GM21367 (cell line): ENCODE measurements at regions not wholly inside any gene's neighbourhood (a gene's known extent, or its start where the extent isn't known, plus 50 kb on each side); places are given as distances from the start of the nearest gene placed in this dataset.
"Not testable (repeated sequence)": the region's sequence is repeated elsewhere in the genome, so short reads cannot be mapped to it uniquely, and the experiment has no call there.

ENCODE experiments used
- ATAC-seq: cut with Tn5 transposase; IDR thresholded peaks from one replicate; pipeline ENCODE4 v1.9.1; 2021; ENCODE audit not compliant: unreplicated experiment

DNA sequence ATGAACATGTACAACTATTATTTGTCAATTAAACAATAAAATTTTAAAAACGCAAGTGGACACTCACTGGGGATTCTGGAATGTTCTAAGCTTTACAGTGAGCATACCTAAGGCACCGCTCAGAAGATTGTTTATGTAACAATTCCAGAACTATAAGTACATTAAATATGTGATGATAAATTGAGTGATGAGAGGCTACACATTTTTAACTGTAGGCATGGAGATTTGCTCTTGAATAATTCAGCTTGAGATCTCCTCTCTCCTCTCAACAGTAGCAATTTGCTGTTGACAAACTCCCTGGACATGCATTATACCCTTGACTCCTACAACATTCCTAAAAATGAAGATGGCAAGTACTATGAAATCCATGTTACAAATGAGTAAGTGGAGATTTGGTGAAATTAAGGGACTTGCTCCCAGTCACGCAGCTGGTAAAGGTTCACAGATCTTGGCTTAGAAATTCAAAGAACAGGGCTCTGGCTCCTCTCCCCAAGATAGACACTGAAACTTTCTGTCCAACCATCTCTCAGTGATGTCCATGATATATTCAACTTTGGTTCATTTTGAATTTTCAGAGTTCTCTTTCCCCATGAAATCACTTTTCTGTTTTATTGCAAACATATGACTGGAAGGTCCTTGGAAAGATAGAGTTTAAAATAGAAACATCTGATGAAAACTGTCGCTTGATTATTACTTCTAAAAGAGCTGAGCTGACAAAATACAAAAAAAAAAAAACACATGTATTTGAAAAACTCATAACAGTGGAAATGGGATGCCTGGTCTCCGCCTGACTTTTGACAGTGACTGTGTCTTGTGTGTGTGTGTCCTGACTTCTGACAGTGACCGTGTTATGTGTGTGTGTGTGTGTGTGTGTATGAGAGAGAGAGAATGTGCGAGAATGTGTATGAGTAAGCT is 488.3 kb downstream of the TNS3 start:
- no peak for ATAC-seq

DNA sequence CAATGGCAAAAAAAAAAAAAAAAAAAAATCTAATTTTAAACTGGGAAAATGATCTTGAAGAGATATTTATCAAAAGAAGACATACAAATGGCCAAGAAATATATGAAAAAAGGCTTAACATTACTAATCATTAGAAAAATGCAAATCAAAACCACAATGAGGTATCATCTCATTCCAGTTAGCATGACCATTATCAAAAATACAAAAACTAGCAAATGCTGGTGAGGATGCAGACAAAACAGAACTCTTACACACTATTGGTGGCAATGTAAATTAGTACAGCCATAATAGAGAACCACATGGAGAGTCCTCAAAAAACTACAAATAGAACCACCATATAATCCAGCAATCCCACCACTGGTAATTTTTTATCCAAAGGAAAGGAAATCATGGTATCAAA is 489.6 kb downstream of the TNS3 start:
- ATAC-seq, result no peak

DNA sequence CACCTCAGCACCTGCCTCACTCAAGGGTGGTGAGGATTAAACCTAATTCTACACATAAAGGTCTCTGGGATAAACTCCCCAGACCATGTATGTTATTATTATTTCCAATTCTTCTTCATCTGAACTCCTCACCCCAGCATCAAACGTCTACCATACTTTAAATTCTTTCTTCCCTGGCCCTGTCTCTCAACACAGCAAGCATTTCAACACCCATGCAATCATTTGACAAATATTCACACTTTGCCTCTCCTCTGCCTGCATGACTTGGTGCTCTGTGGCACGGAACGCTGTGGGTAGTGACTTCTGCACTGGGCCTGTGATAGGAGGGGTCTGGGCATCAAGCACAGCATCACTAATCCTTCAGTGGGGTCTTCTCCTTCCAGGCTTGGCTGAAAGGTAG is 490.8 kb downstream of the TNS3 start:
- ATAC-seq, result no peak

DNA sequence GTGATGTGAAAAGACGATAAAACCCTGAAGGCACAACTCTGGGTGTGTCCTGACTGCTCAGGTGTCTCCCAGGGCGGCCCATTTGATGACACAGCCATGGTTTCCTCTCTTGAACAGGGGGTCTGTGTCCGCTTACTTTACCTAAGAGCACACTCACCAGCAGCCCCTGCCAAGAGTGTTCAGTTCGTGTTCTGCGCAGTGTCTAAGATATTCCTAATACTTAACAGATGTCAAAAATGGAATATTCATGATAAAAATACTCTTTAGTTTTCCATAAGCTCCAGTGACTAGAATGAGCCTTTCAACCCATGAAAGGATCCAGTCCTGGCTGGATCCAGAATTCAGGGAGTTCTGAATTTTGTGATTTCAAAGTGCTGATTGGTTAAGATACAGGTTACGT is 492.4 kb downstream of the TNS3 start:
- no peak for ATAC-seq

DNA sequence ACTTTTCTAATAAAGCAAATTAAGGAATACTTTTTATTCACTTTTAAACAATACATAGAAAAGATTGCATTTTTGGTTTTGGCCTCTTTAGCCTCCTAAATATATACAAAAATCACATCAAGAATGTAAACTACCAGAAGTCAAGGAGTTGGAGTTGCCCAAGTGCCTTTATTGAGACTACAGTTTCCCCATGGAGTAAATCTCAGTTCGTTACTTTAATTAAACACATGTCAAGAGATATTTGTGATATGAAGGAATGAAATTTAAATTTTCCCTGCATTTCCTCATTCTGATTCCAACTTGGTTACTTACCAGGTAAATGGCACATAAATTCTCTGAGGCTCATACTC is 492.9 kb downstream of the TNS3 start:
- ATAC-seq, result no peak

DNA sequence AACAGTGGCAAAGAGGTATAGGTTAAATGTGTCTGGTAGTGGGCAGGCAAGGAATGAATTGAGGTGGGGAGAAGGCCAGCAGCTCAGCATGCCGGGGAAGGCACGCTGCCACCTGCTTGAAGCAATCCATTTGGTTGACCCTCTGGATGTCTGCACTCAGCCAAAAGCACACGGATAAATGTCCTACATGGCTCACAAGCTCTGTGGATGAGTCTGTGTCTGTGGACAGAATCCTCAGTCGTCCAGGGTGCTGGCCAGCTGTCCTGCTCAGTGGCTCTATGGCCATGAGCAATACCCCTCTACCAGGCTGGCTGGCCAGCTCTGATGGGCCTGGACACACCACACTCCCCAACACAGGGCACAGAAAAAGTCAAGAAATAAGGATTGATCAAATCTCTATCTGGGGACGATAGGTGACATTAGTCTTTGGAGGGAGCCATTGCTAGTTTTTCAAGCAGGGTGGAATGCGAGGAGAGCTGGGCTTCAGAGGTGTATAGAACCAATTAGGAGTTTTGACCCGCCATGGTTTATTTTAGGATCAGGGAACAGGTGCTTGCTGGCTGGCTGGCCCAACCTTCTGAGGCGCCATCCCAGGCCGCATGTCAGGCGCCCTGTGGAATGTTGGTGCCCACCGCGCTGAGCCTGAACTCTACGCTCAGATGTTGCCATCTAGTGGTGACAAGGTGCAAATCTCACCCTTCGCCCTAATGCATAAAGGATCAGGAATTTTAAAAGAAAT is 493.4 kb downstream of the TNS3 start:
- peak; percentile 66 for ATAC-seq

DNA sequence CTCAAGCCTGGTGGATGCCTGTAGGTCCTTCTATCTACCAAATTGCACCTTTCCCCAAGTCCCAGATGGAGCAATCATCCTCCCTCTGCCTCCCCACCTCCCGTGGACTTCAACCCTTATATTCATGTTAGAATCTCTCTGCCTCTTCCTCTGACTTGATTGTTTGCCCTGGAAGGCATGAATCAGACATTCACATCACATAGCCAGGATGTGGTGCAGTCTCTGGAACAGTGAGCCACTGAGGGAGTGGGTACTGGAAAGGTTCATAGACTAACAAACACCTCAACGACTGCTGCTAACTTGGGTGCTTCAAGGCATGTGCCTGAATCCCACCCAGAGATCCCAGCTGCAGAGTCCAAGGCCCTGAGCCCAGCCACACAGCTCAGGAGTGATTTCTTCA is 494.0 kb downstream of the TNS3 start:
- ATAC-seq, result no peak

DNA sequence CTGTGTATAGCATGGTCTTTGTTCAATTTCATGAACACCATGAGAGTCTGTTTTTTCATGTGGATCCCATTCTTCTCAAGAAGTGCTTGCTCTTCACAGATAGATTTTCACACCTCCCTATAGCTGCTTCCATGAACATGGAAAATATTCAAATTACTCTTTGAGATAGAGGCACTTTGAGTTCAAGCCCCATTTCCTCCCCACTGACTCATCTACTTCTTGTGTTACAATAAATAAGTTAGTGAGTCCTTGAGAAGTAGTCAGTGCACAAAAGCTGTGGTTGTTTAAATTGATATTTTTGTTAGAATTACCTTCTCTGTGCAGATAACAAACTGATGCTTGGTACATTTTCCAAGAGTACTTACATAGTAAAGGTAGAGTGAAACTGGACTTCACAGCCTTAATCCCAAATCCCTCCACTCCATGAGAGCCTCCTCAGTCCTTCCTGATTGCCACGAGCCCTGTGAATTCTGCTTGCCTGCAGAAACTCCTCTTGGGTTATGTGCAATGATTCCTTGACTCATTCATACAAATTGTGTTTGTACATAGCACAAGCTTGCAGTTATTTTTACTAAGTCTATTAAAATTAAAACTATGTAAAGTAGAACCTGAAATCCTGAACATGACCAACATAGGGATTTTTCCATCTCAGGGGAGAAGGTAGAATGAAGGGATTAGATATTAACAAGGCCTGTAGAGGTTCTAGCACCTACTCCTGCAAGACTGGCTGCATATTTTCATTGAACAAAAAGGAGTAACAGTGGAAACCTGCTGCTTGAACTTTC is 496.2 kb downstream of the TNS3 start:
- ATAC-seq, result no peak

DNA sequence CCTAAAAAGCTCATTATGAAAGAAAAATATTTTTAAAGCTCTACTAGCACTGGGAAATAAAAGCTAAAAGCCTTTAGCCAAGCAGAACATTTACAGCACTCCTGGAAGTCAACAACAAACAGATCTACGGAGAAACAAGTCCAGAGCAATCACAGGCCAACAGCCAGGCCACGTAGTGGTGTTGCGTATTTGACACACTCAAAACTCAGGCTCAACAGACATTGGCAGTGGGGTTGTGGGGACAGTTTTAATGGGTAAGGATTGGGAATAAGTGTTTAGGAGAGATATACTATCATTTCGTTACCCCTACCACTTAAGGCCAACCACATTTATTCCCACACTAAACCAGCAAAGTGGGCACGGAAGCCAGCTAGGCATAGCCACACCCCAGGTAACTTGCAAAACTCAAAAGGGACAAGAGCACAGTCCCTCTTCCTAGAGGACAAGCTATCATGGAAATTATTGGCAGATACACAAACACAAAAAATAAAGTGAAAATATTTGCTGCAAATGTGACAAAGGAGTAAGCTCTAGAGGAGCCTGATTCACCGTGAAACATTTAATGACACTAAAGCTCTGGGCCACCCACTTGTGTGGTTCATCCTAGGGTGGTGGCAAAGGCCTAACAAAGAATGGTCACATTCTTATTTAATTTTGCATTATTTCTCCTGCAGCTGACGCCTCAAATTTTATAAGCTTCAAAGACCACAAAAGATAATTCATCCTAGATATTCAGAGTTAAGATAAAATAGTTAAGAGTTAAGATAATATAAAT is 498.2 kb downstream of the TNS3 start:
- no peak for ATAC-seq

DNA sequence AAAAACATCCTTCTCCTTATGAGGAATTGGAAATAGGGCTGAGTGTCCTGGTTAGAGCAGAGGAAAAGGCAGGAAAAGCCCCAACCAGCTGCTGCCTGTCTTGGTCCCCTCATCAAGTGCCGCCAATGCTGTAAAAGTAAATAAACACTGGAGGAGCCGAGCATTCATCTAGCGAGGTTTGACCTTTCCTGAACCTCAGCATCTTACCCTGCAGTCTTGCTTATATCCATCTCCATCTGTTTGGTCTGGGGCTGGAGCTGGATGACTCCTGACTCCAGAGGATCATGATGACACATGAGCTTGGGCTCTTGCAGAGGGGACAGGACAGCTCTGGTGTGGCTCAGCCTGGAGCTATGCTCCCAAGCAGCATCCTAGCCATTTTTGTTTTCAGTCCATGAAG is 501.1 kb downstream of the TNS3 start:
- ATAC-seq, result no peak

DNA sequence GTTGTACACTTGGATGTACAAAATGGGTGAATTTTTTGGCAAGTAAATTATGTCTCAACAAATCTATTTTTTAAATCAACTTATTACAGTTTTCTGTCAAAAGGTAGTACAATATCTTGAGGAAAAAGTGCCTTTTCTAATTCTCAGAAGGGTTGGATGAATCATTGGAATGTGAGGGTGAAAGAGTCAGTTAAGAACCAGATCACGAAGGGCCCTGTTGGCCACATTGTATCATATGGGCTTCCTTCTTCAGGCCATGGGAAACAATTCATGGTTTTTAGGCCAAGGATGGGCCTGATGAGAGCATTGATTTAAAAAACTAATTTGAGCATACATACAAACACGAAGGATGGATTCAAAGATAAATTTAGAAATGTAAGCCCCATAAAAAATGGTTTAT is 503.7 kb downstream of the TNS3 start:
- ATAC-seq, result no peak

DNA sequence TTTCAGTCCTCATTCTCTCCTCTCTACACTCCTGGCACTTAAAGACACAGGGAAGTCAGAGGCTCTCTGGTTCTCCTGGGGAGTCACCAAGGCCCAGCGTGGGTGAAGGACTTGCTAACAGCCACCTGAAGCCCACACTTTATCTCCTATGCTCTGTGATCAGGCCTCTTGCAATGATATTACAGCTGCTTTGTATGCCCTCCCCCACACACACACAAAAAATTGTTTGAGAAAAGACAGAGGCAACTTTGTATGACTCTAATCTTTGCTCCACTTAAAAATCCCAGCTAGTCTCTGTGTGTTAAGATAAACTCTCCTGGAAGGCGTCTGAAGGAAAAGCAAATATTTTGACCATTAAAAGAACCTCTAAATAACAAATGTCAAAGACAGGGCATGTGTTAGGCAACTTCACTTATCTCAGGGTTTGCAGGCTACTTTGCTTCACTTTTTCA is 507.2 kb downstream of the TNS3 start:
- no peak for ATAC-seq

DNA sequence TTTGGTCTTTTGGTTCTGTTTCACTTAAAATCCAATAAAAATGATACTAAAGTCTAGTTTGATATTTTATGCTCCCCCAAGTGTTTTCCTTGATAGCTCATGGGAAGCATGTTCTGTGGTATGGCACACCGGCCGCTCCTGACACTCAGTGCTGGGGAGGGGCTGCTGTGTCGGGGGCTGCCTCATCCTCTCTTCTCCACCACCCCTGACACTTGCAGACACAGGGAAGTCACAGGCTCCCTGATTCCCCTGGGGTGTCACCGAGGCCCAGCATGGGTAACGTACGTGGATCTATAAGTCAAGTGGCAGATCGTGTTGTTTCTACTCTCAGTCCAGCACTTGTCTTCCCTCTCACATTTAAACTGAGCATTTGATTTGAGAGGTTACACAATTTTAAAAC is 508.6 kb downstream of the TNS3 start:
- no peak for ATAC-seq

DNA sequence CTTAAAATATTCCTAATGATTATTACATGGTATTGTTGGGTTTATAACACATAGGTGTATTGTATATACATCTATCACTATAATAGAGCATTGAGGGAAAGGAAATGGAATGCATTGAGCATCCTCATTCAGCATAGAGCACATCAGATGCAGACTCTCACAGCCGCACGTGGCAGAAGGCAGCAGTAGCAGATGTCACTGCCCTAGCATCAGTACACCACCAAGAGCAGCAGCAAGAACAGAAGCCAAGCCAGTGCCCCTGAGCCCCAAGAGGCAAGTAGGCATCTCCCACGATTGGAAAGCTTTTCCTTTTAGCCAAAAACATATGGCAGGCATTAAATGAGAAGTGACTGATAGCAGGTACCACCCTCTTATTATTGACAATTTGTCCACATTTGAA is 510.0 kb downstream of the TNS3 start:
- no peak for ATAC-seq

DNA sequence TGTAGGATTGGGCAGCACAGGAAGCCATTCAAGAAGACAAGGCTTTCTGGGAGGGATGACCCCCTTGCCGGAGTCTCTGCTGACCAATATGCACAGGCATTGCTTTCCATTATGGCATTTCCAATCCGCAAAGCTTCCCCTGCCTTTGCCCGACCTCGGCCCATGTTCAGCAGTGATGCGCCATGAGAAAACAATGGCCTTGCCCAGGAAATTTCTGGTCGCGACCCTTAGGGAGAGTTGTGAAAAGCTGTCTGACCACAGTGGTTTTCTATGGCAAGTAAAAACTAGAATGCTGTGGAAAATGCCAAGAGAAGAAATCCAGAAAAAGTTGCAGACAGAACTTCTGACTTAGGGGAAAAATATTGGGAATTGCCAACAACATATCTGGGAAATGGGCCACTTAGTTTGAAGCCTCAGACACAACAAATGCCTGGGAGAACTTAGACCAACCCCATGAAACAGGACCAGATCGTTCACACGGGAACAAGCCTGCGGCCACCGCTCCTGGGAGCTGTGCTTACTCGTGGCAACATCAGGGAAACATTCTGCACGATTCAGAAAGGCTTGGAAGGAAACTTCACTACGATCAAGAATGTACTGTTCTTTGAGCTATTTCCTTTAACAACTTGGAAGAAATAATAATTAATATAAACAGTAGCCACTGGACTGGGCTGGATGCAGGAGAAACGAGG is 512.4 kb downstream of the TNS3 start:
- no peak for ATAC-seq

DNA sequence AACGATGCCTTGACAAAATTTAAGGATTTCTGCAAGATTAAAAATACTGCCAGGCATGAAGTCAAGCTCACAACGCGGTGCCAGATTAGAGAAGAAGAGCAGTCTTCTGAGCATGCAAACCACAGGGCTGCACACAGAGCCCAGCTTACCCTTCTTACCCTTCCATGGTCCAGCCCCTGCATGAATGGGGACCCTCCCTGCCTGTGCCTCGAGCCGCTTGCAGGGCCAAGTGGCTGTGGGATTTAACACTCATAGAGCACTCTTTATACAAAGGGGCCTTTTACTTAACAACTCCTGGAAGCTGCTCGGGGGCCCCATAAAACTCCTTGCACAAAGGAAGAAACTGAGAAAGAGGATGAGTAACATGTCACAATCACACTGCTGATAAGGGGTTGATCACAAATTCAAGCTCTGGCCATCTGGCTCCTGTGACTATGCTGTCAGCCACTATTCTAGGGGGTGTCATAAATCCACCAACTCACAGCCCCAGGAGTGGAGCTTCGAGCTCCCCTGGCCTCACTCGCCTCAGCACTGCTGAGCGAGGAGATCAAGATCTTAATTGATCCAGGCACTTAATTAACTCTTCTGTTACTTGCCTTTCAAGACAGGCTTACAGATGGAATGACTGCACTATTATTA is 514.8 kb downstream of the TNS3 start:
- ATAC-seq, result no peak

DNA sequence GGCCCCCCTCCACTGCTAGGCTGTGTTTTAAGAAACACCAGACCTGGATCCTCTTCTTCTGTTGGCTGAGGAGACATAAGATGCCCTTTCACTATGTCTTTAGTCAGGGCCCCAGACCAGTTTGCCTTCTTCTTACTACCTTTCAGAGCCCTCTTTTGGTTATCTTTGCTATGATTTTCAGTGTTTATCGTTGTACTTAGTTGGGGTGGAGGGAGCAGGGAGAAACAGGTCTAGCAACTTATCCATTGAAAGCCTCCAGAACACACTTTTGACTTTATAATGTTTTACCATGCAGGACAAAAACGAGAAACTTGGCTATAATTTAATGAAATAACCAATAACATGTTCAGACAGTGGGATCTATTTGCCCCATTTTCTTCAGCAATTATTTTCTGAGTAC is 525.2 kb downstream of the TNS3 start:
- no peak for ATAC-seq

DNA sequence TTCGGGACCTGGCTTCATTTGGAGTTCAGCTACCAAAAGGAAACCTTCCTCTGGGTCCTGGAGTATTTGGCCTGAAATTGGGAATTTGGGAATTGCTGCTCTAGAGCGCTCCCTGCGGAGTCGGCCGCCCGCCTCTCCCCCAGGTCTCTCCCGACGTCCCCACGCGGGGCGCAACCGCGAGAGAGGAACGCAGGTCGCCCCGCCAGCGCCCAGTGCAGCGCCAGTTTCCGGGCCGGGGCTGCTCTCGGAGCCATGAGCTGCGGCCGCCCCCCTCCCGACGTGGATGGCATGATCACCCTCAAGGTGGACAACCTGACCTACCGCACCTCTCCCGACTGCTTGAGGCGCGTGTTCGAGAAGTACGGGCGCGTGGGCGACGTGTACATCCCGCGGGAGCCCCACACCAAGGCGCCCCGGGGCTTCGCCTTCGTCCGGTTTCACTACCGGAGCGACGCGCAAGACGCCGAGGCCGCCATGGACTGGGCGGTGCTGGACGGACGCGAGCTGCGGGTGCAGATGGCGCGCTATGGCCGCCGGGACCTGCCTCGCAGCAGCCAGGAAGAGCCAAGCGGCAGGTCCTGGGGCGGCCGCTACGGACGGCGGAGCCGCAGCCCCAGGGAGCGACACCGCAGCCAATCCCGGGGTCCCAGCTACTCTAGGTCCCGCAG is 529.2 kb downstream of the TNS3 start:
- ATAC-seq, result not testable (repeated sequence)

DNA sequence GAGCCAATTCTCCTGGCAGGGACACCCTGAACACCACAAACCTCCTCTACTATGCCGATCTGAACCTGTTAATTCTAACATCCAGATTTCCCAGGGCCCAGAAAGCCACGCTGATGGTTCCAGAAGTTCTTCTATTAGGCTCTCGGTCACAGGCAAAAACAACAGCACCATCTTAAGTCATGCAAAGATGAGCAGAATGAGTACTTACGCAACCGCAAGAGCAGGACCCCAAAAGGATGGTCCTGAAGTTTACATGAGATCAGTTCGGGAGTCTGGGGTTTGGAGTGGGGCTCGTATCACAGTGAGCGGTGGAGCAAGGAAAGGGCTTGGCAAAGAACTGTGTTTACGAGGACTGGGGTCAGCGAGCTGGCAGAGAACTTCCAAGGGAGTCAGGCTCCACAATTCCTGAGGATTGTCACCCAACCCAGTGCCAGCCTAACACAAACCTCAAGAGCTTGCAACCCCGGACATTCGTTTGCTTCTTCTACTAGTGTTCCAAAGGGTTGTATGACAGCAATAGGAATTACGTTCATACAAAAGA is 532.6 kb downstream of the TNS3 start:
- ATAC-seq, result no peak
